IMR-90 (cell line): ENCODE measurements at regions not wholly inside any gene's neighbourhood (a gene's known extent, or its start where the extent isn't known, plus 50 kb on each side); places are given as distances from the start of the nearest gene placed in this dataset.
"Not testable (repeated sequence)": the region's sequence is repeated elsewhere in the genome, so short reads cannot be mapped to it uniquely, and the experiment has no call there.

Source experiments
- ATAC-seq: fragments of 200-7000 bp; cut with Tn5 transposase; 2 replicates; pipeline ENCODE4 v1.9.1; 2020; ENCODE audit warnings: low read depth, mild to moderate bottlenecking, moderate library complexity
- BruUV-seq: library from RNA; stranded (reverse); fragments of 400-500 nt; replicated peaks from 2 replicates; lab custom pipeline; 2021; lab: Mats Ljungman, UMichigan
- CTCF ChIA-PET: fragments of 300-600 bp; formaldehyde crosslinking; extraction: SDS; loops from one replicate; lab custom pipeline; 2021; ENCODE audit warnings: antibody characterized with exemption; lab: Yijun Ruan, JAX
- POLR2A ChIA-PET: fragments of 300-600 bp; sonication (Branson Sonifier 250); formaldehyde crosslinking; loops from one replicate; lab custom pipeline; 2022; ENCODE audit warnings: antibody characterized with exemption; ENCODE audit not compliant: unreplicated experiment; lab: Charles Lee
- DNase-seq: peaks from one replicate; pipeline ENCODE4 v3.0.0; 2013
- H2AFZ ChIP-seq: replicated peaks from 2 replicates; pipeline ENCODE3; 2013; ENCODE audit warnings: low read length, mild to moderate bottlenecking; ENCODE audit not compliant: poor library complexity
- H2AK5ac ChIP-seq: 2 replicates; pipeline ENCODE4 v1.6.1; 2013; ENCODE audit warnings: low read depth, low read length, inconsistent platforms
- H2AK9ac ChIP-seq: replicated peaks from 2 replicates; pipeline ENCODE3; 2013; ENCODE audit warnings: mild to moderate bottlenecking, low read depth, low read length, moderate library complexity; ENCODE audit not compliant: poor library complexity
- H2BK120ac ChIP-seq: 2 replicates; pipeline ENCODE4 v1.6.1; 2013; ENCODE audit warnings: low read depth, low read length, inconsistent platforms
- H2BK15ac ChIP-seq: 3 replicates; pipeline ENCODE4 v1.6.1; 2013; ENCODE audit warnings: low read depth, low read length, inconsistent platforms
- H2BK20ac ChIP-seq: 2 replicates; pipeline ENCODE4 v1.6.1; 2013; ENCODE audit warnings: low read depth, mild to moderate bottlenecking, inconsistent platforms, low read length, moderate library complexity
- H2BK5ac ChIP-seq: 2 replicates; pipeline ENCODE4 v1.6.1; 2013; ENCODE audit warnings: mild to moderate bottlenecking, low read depth, low read length, inconsistent platforms; ENCODE audit not compliant: poor library complexity, severe bottlenecking
- H3K14ac ChIP-seq: replicated peaks from 2 replicates; pipeline ENCODE4 v1.6.1; 2013; ENCODE audit warnings: low read depth, low read length, inconsistent platforms
- H3K18ac ChIP-seq: 2 replicates; pipeline ENCODE4 v1.6.1; 2013; ENCODE audit warnings: low read depth, low read length, control low read depth
- H3K23ac ChIP-seq: 2 replicates; pipeline ENCODE4 v1.6.1; 2013; ENCODE audit warnings: low read depth, low read length, inconsistent platforms
- H3K27ac ChIP-seq: 2 replicates; pipeline ENCODE4 v1.5.1; 2013; ENCODE audit warnings: mild to moderate bottlenecking, control low read depth, low read length; ENCODE audit not compliant: insufficient read depth
- H3K27me3 ChIP-seq: 2 replicates; pipeline ENCODE4 v1.6.1; 2013; ENCODE audit warnings: low read length; ENCODE audit not compliant: control insufficient read depth, insufficient read depth
- H3K36me3 ChIP-seq: 2 replicates; pipeline ENCODE4 v1.6.1; 2013; ENCODE audit warnings: low read length, mixed read lengths; ENCODE audit not compliant: control insufficient read depth, insufficient read depth
- H3K4ac ChIP-seq: 2 replicates; pipeline ENCODE4 v1.6.1; 2013; ENCODE audit warnings: low read depth, low read length, inconsistent platforms
- H3K4me1 ChIP-seq: 2 replicates; pipeline ENCODE4 v1.6.1; 2013; ENCODE audit warnings: low read length, mixed read lengths; ENCODE audit not compliant: control insufficient read depth, insufficient read depth
- H3K4me2 ChIP-seq: 2 replicates; pipeline ENCODE4 v1.6.1; 2013; ENCODE audit warnings: low read depth, mild to moderate bottlenecking, control low read depth, low read length, moderate library complexity
- H3K4me3 ChIP-seq: 2 replicates; pipeline ENCODE4 v1.5.1; 2013; ENCODE audit warnings: low read depth, mild to moderate bottlenecking, control low read depth, low read length, moderate library complexity; ENCODE audit not compliant: insufficient read depth
- H3K56ac ChIP-seq: 2 replicates; pipeline ENCODE4 v1.6.1; 2013; ENCODE audit warnings: low read length, inconsistent platforms; ENCODE audit not compliant: insufficient read depth; ENCODE audit errors: extremely low read depth
- H3K79me1 ChIP-seq, 2 experiments: 2 replicates each; pipeline ENCODE4 v1.6.1; 2013; ENCODE audit warnings: low read length in 2 of 2, inconsistent platforms in 1 of 2, low read depth in 1 of 2
- H3K9ac ChIP-seq: 2 replicates; pipeline ENCODE4 v1.6.1; 2013; ENCODE audit warnings: low read depth, low read length, control low read depth
- H3K9me1 ChIP-seq: 2 replicates; pipeline ENCODE4 v1.6.1; 2013; ENCODE audit warnings: low read length, inconsistent platforms; ENCODE audit not compliant: insufficient read depth
- H3K9me3 ChIP-seq: 2 replicates; pipeline ENCODE4 v1.6.1; 2013; ENCODE audit warnings: low read length; ENCODE audit not compliant: control insufficient read depth, insufficient read depth
- H4K20me1 ChIP-seq: 2 replicates; pipeline ENCODE4 v1.6.1; 2013; ENCODE audit warnings: low read length, inconsistent platforms; ENCODE audit not compliant: insufficient read depth
- H4K5ac ChIP-seq: 2 replicates; pipeline ENCODE4 v1.6.1; 2013; ENCODE audit warnings: mild to moderate bottlenecking, low read depth, low read length, control low read depth
- H4K8ac ChIP-seq, 2 experiments: 2 replicates each; pipeline ENCODE4 v1.6.1; 2013; ENCODE audit warnings: low read depth in 2 of 2, low read length in 2 of 2, control low read depth in 1 of 2, inconsistent platforms in 1 of 2
- H4K91ac ChIP-seq: 2 replicates; pipeline ENCODE4 v1.6.1; 2013; ENCODE audit warnings: low read depth, low read length, inconsistent platforms; ENCODE audit not compliant: insufficient read depth
- MAFK ChIP-seq: IDR thresholded peaks from 2 replicates; pipeline ENCODE4 v1.6.1; 2012; ENCODE audit warnings: low read depth, low read length, improper control_type of control experiment
- NFE2L2 ChIP-seq: fragments of 150-350 bp; IDR thresholded peaks from 2 replicates; pipeline ENCODE4 v1.6.1; 2016; ENCODE audit warnings: low read depth, mild to moderate bottlenecking, low read length
- RAD21 ChIP-seq: IDR thresholded peaks from 2 replicates; pipeline ENCODE4 v1.6.1; 2012; ENCODE audit warnings: low read length, improper control_type of control experiment
- RCOR1 ChIP-seq: IDR thresholded peaks from 2 replicates; pipeline ENCODE4 v1.6.1; 2012; ENCODE audit warnings: mild to moderate bottlenecking, low read length, improper control_type of control experiment; ENCODE audit not compliant: insufficient replicate concordance
- SMC3 ChIP-seq: fragments of 150-350 bp; IDR thresholded peaks from 2 replicates; pipeline ENCODE4 v1.6.1; 2016; ENCODE audit warnings: low read depth, mild to moderate bottlenecking, antibody characterized with exemption, low read length, moderate library complexity
- WGBS, 2 experiments: methylation state at CpG; one replicate each; pipeline versions ENCODE4 v1.1.5 to v1.1.7; 2013; ENCODE audit warnings: missing lambda C conversion rate in 2 of 2; ENCODE audit not compliant: insufficient read length in 1 of 2; ENCODE audit errors: extremely low coverage in 2 of 2; 5-methylcytosine and 5-hydroxymethylcytosine counted together
- dilution Hi-C: fragments of 300-500 bp; cut with HindIII; formaldehyde crosslinking; loops from one replicate; pipeline ENCODE4 v1.14.3; 2018; ENCODE audit warnings: low sequenced_read_pairs; ENCODE audit not compliant: unreplicated experiment
- in situ Hi-C: fragments of 300-500 bp; cut with MboI; formaldehyde crosslinking; loops from 3 replicates; pipeline ENCODE4 v1.14.3; 2019; ENCODE audit warnings: low sequenced_read_pairs, inconsistent platforms, mixed read lengths
- intact Hi-C: fragments of 100-400 bp; cut with micrococcal nuclease; formaldehyde crosslinking; loops from 2 replicates; pipeline ENCODE4 v1.10.0; 2022
- TF ChIP-seq, protein P1 (sequence below): fragments of 150-350 bp; IDR thresholded peaks from 2 replicates; pipeline ENCODE4 v1.6.1; 2017; ENCODE audit warnings: mild to moderate bottlenecking, antibody characterized with exemption, low read length, low read depth

DNA sequence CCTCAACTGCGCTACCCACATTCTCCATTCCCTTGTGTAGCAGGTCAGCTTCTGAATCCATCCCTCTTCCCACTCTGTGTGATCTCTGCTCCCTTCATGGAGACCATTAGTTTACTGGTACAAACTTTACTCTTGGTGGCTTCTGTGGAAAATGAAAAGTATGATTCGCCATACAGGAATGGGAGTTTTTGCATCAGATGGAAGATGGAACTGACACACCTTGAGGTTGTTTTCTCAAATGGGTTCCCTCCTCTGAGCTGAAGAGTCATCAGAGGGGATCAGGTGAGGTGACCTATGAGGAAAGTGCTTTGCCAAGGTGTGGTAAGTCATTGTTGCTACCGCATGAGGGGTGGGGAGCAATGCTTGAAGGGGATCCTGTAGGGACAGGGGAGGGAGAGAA is 266.8 kb downstream of the INHBA start:
- H3K56ac ChIP-seq = no peak overlapping the region
- H3K27me3 ChIP-seq = no peaks in the 10 kb centered on the region
- H3K79me1 ChIP-seq = no peaks in the 10 kb centered on the region
- in situ Hi-C loops (no loop called here), dilution Hi-C loops (no loop called here), intact Hi-C loops (no loop called here)
- H3K4ac ChIP-seq = no peak overlapping the region
- H3K36me3 ChIP-seq = no peaks in the 10 kb centered on the region
- H2AFZ ChIP-seq = no peak overlapping the region
- H3K4me2 ChIP-seq = no peak overlapping the region
- H2BK120ac ChIP-seq = no peak overlapping the region
- H3K9me1 ChIP-seq = no peaks in the 10 kb centered on the region
- H2BK15ac ChIP-seq = no peak overlapping the region
- WGBS, 2 experiments = no CpG with 5 or more reads among the region's 3 CpGs
- POLR2A ChIA-PET = no interaction called here
- DNase-seq (no peak), ATAC-seq (no peak)
- no peak overlapping the region for H2BK20ac ChIP-seq
- H3K14ac ChIP-seq = no peak overlapping the region
- CTCF ChIA-PET = no interaction called here
- H3K23ac ChIP-seq = no peak overlapping the region
- no peak overlapping the region for H4K91ac ChIP-seq
- TF ChIP-seq, protein P1, sequence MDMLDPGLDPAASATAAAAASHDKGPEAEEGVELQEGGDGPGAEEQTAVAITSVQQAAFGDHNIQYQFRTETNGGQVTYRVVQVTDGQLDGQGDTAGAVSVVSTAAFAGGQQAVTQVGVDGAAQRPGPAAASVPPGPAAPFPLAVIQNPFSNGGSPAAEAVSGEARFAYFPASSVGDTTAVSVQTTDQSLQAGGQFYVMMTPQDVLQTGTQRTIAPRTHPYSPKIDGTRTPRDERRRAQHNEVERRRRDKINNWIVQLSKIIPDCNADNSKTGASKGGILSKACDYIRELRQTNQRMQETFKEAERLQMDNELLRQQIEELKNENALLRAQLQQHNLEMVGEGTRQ = no peak
- no peak for TF ChIP-seq RCOR1
- no peak for TF ChIP-seq RAD21
- TF ChIP-seq NFE2L2 = no peak
- no peak for TF ChIP-seq MAFK
- no peak for TF ChIP-seq SMC3
- H3K9me3 ChIP-seq = no peaks in the 10 kb centered on the region
- BruUV-seq = no TSS peak
- H3K27ac ChIP-seq = no peak overlapping the region
- peaks cover 4% of the 10 kb centered on the region for H3K4me1 ChIP-seq
- no peak overlapping the region for H2BK5ac ChIP-seq
- no peak overlapping the region for H2AK5ac ChIP-seq
- no peak overlapping the region for H3K4me3 ChIP-seq
- no peak overlapping the region for H4K5ac ChIP-seq
- no peak overlapping the region for H2AK9ac ChIP-seq
- no peak overlapping the region for H4K8ac ChIP-seq
- H4K20me1 ChIP-seq = no peaks in the 10 kb centered on the region
- H3K18ac ChIP-seq = no peak overlapping the region
- H3K9ac ChIP-seq = no peak overlapping the region

DNA sequence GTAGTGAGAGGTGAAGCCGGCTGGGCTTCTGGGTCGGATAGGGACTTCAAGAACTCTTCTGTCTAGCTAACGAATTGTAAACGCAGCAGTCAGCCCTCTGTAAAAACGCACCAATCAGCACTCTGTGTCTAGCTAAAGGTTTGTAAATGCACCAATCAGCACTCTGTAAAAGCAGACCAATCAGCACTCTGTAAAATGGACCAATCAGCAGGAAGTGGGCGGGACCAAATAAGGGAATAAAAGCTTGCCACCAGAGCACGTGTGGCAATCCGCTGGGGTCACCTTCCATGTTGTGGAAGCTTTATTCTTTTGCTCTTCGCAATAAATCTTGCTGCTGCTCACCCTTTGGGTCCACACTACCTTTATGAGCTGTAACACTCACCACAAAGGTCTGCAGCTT is 267.9 kb downstream of the INHBA start:
- H2BK5ac ChIP-seq, H4K8ac ChIP-seq, dilution Hi-C loops, H3K79me1 ChIP-seq, H2AK9ac ChIP-seq, H3K27ac ChIP-seq, H3K4me3 ChIP-seq, H2BK20ac ChIP-seq, H3K36me3 ChIP-seq, H4K5ac ChIP-seq, H3K9ac ChIP-seq, H3K4me2 ChIP-seq, H3K23ac ChIP-seq, H3K9me3 ChIP-seq, intact Hi-C loops, H3K4ac ChIP-seq, H3K27me3 ChIP-seq, H4K20me1 ChIP-seq, DNase-seq, in situ Hi-C loops, H2AFZ ChIP-seq, H3K4me1 ChIP-seq, POLR2A ChIA-PET, ATAC-seq, H3K14ac ChIP-seq, H2BK15ac ChIP-seq, H4K91ac ChIP-seq, H3K9me1 ChIP-seq, H3K56ac ChIP-seq, H2AK5ac ChIP-seq, BruUV-seq, H3K18ac ChIP-seq, H2BK120ac ChIP-seq: not testable (repeated sequence)
- 100% methylated on average over 4 of the region's 9 CpGs; no CpG with 5 or more reads in 1 of the 2 experiments for WGBS, 2 experiments
- CTCF ChIA-PET = interaction anchor here (0.6 kb wide), 1 partner anchor 504 kb away, joined by 7 read pairs; no protein-coding TSS in a partner anchor
